NT2/D1 (cell line): ENCODE measurements at regions not wholly inside any gene's neighbourhood (a gene's known extent, or its start where the extent isn't known, plus 50 kb on each side); places are given as distances from the start of the nearest gene placed in this dataset.

ENCODE experiments used
- YY1 ChIP-seq: IDR thresholded peaks from 2 replicates; pipeline ENCODE4 v1.6.1; 2011; ENCODE audit not compliant: insufficient read length, insufficient read depth
- ZNF274 ChIP-seq: IDR thresholded peaks from 2 replicates; pipeline ENCODE4 v1.6.1; 2011; ENCODE audit warnings: mild to moderate bottlenecking, low read depth, low read length

DNA sequence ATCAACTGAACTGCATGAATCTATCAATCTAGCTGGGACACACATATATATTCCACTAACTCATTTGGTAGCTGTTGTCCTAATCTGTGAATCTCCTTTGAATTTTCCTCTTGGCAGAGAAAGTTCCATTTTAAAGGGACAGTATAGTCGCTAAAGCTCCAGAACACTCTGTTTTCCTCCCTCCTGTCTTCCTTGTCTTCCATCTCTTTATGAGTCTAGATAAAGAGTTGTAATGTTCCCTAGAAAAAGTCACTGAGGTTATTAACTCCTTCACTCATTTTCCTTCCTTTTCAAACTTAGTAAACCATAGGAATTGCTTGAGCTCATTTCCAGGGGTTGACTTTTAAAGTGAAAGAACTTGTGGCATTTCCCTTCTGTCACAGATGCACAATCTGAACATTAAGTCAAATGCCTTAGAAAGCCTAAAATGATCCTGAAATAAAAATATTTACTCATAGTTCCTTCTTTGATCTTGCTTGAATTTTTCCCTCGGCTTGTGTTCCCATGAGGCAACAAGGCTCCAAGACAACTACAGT lies 198.4 kb downstream of the TRIM27 start:
- no peak for TF ChIP-seq YY1
- TF ChIP-seq ZNF274: no peak
